C4-2B (cell line): ENCODE measurements at regions not wholly inside any gene's neighbourhood (a gene's known extent, or its start where the extent isn't known, plus 50 kb on each side); places are given as distances from the start of the nearest gene placed in this dataset.

Experiments
- ZFX ChIP-seq: fragments of 450-650 bp; IDR thresholded peaks from 2 replicates; pipeline ENCODE4 v1.6.1; 2017
- TF ChIP-seq, protein P1 (sequence below): fragments of 450-650 bp; conservative IDR thresholded peaks from 2 replicates; pipeline ENCODE4 v1.5.1; 2017; ENCODE audit warnings: mild to moderate bottlenecking

DNA sequence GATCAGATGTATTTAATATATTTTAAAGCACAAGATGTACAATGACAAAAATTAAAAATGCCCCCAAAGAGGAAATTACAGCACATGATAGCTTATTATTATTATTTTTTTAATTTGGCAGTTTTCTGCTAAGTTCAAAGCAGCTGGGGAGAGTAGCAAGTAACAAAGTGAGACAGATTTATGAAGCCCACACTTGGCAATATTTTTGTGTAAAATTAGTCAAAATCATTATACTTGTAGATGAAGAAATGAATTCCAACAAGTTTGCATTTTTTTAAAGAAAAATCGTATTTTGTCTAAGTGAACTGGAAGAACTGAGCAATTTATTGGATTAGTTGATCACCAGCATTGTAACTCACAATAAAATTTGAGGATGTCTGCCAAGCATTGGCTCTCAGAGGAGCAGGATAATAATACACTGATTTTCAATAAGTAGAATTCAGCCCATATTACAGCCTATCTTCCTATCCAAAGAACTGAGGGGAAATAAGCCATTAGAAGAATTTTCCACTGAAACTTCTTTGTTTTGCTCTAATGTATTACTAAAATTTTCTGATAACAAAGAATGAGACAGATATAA, 215.6 kb downstream of the MAP2K6 start:
- TF ChIP-seq, protein P1, sequence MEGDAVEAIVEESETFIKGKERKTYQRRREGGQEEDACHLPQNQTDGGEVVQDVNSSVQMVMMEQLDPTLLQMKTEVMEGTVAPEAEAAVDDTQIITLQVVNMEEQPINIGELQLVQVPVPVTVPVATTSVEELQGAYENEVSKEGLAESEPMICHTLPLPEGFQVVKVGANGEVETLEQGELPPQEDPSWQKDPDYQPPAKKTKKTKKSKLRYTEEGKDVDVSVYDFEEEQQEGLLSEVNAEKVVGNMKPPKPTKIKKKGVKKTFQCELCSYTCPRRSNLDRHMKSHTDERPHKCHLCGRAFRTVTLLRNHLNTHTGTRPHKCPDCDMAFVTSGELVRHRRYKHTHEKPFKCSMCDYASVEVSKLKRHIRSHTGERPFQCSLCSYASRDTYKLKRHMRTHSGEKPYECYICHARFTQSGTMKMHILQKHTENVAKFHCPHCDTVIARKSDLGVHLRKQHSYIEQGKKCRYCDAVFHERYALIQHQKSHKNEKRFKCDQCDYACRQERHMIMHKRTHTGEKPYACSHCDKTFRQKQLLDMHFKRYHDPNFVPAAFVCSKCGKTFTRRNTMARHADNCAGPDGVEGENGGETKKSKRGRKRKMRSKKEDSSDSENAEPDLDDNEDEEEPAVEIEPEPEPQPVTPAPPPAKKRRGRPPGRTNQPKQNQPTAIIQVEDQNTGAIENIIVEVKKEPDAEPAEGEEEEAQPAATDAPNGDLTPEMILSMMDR = no peak
- TF ChIP-seq ZFX = no peak
